ENCODE measurements at regions not wholly inside any gene's neighbourhood (a gene's known extent, or its start where the extent isn't known, plus 50 kb on each side); places are given as distances from the start of the nearest gene placed in this dataset.

GRCh38 chr6:115404446-115404845, 656.2 kb downstream of the FRK start:
- DNase-seq (ENCODE audit: low read depth in 1 of 2, low spot score in 2 of 2) (no peak), FAIRE-seq (no peak)
- WGBS, 2 experiments (ENCODE audit: extremely low coverage in 1 of 2, insufficient coverage in 1 of 2, insufficient read length in 1 of 2, insufficient replicate concordance in 2 of 2, low coverage in 1 of 2, low lambda C conversion rate in 2 of 2, missing lambda C conversion rate in 1 of 2), result 95% methylated on average over 1 of the region's 1 CpG; no CpG with 5 or more reads in 1 of the 2 experiments
- TF ChIP-seq RAD21 (IDR thresholded peaks at IDR 0.05 in 1 of 2, conservative IDR thresholded peaks at IDR 0.05 in 1 of 2; ENCODE audit: low read depth in 2 of 2, low read length in 2 of 2), result no peak
- no peak for TF ChIP-seq YY1 (IDR thresholded peaks at IDR 0.05; ENCODE audit: low read depth, low read length)
- TF ChIP-seq CBX5 (IDR thresholded peaks at IDR 0.05; ENCODE audit: low read depth, low read length), result no peak
- TF ChIP-seq BCL11A (IDR thresholded peaks at IDR 0.05; ENCODE audit: low read depth in 2 of 2, low read length in 2 of 2), result no peak
- TF ChIP-seq, protein P1, sequence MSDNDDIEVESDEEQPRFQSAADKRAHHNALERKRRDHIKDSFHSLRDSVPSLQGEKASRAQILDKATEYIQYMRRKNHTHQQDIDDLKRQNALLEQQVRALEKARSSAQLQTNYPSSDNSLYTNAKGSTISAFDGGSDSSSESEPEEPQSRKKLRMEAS (IDR thresholded peaks at IDR 0.05), result no peak
- no peak for TF ChIP-seq CREB1 (IDR thresholded peaks at IDR 0.05)
- TF ChIP-seq EP300 (IDR thresholded peaks at IDR 0.05; ENCODE audit: borderline replicate concordance in 1 of 2, low read depth in 2 of 2, low read length in 2 of 2), result no peak
- TF ChIP-seq, protein P2, sequence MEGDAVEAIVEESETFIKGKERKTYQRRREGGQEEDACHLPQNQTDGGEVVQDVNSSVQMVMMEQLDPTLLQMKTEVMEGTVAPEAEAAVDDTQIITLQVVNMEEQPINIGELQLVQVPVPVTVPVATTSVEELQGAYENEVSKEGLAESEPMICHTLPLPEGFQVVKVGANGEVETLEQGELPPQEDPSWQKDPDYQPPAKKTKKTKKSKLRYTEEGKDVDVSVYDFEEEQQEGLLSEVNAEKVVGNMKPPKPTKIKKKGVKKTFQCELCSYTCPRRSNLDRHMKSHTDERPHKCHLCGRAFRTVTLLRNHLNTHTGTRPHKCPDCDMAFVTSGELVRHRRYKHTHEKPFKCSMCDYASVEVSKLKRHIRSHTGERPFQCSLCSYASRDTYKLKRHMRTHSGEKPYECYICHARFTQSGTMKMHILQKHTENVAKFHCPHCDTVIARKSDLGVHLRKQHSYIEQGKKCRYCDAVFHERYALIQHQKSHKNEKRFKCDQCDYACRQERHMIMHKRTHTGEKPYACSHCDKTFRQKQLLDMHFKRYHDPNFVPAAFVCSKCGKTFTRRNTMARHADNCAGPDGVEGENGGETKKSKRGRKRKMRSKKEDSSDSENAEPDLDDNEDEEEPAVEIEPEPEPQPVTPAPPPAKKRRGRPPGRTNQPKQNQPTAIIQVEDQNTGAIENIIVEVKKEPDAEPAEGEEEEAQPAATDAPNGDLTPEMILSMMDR (IDR thresholded peaks at IDR 0.05; ENCODE audit: control extremely low read depth in 1 of 3, insufficient read depth in 1 of 3, low read depth in 1 of 3, low read length in 3 of 3), result no peak
- TF ChIP-seq POLR2A (IDR thresholded peaks at IDR 0.05; ENCODE audit: control extremely low read depth in 1 of 2, low read depth in 2 of 2, low read length in 2 of 2), result no peak
- TF ChIP-seq NRF1 (IDR thresholded peaks at IDR 0.05; ENCODE audit: low read depth, low read length), result no peak
- TF ChIP-seq SP2 (IDR thresholded peaks at IDR 0.05; ENCODE audit: low read length), result no peak
- TF ChIP-seq HDAC2 (IDR thresholded peaks at IDR 0.05; ENCODE audit: borderline replicate concordance in 1 of 2, low read depth in 2 of 2, low read length in 2 of 2), result no peak

More at GRCh38 chr6:115404446-115404845, 656.2 kb downstream of the FRK start:
- H2BK120ac ChIP-seq (replicated peaks; ENCODE audit: low read depth, low read length), result no peak overlapping the region
- CTCF ChIA-PET (ENCODE audit: partially characterized antibody), result no interaction called here
- H4K8ac ChIP-seq (ENCODE audit: extremely low read depth, insufficient read depth, low read length), result no peak overlapping the region
- no peak overlapping the region for H3K4me2 ChIP-seq (ENCODE audit: insufficient read depth in 1 of 2, low read depth in 2 of 2, low read length in 2 of 2)
- no peak overlapping the region for H2BK5ac ChIP-seq (ENCODE audit: low read depth, low read length)
- H4K5ac ChIP-seq (ENCODE audit: insufficient read length, low read depth, low read length), result no peak overlapping the region
- no peaks in the 10 kb centered on the region for H3K36me3 ChIP-seq (ENCODE audit: control insufficient read depth in 2 of 4, insufficient read depth in 4 of 4, low read length in 3 of 4)
- no peaks in the 10 kb centered on the region for H3K27me3 ChIP-seq (replicated peaks in 1 of 4; ENCODE audit: control insufficient read depth in 3 of 4, extremely low read depth in 1 of 4, insufficient read depth in 3 of 4, low read length in 3 of 4)
- no peaks in the 10 kb centered on the region for H3K79me1 ChIP-seq (ENCODE audit: low read depth, low read length)
- POLR2A ChIA-PET (ENCODE audit: partially characterized antibody), result no interaction called here
- H2BK15ac ChIP-seq (ENCODE audit: low read length), result no peak overlapping the region
- H2BK12ac ChIP-seq (ENCODE audit: low read depth, low read length), result no peak overlapping the region
- no peak overlapping the region for H3K27ac ChIP-seq (ENCODE audit: low read depth, low read length)
- H3K18ac ChIP-seq (ENCODE audit: extremely low read depth, low read length), result no peak overlapping the region
- no peaks in the 10 kb centered on the region for H3K4me1 ChIP-seq (replicated peaks in 1 of 4; ENCODE audit: control insufficient read depth in 3 of 4, insufficient read depth in 4 of 4, low read length in 3 of 4)
- no peak overlapping the region for H3K56ac ChIP-seq (replicated peaks; ENCODE audit: insufficient read length, low read depth, low read length)
- H3K9me3 ChIP-seq (ENCODE audit: insufficient read depth in 2 of 2, low read depth in 1 of 2, low read length in 1 of 2), result no peaks in the 10 kb centered on the region
- no peak overlapping the region for H3K9ac ChIP-seq (replicated peaks in 1 of 4; ENCODE audit: extremely low read depth in 1 of 4, low read depth in 3 of 4, low read length in 3 of 4)
- H3K23ac ChIP-seq (ENCODE audit: insufficient read length), result no peak overlapping the region
- H3K4me3 ChIP-seq (ENCODE audit: extremely low read depth in 1 of 4, insufficient read depth in 2 of 4, low read depth in 3 of 4, low read length in 4 of 4), result no peak overlapping the region
- no peak overlapping the region for H4K91ac ChIP-seq (replicated peaks; ENCODE audit: insufficient read length, low read length)
- H3K4ac ChIP-seq (replicated peaks; ENCODE audit: insufficient read length, low read depth, low read length), result no peak overlapping the region
- H3K14ac ChIP-seq (ENCODE audit: insufficient read length), result no peak overlapping the region
- no peaks in the 10 kb centered on the region for H3K79me2 ChIP-seq (ENCODE audit: control insufficient read depth in 1 of 2, insufficient read depth in 2 of 2, low read length in 2 of 2)
- no peak overlapping the region for H2BK20ac ChIP-seq (ENCODE audit: low read length)
- no peak overlapping the region for H2AK5ac ChIP-seq (ENCODE audit: low read depth, low read length)
- H4K20me1 ChIP-seq (replicated peaks in 1 of 2; ENCODE audit: control insufficient read depth in 1 of 2, insufficient read depth in 2 of 2, low read length in 2 of 2), result no peaks in the 10 kb centered on the region
- no peaks in the 10 kb centered on the region for H3K23me2 ChIP-seq (ENCODE audit: low read depth, low read length)
- H2AFZ ChIP-seq (ENCODE audit: low read length), result no peak overlapping the region
